SJSA1 (cell line): ENCODE measurements at regions not wholly inside any gene's neighbourhood (a gene's known extent, or its start where the extent isn't known, plus 50 kb on each side); places are given as distances from the start of the nearest gene placed in this dataset.
"Not testable (repeated sequence)": the region's sequence is repeated elsewhere in the genome, so short reads cannot be mapped to it uniquely, and the experiment has no call there.

Experiments used
- DNase-seq, 2 experiments: peaks; one replicate each; pipeline ENCODE4 v3.0.0-alpha.2; 2015 to 2020; ENCODE audit warnings: low spot score in 2 of 2, low read depth in 1 of 2
- H3K27ac ChIP-seq: fragments of 250-450 bp; sonication (Bioruptor Pico); 2 replicates; pipeline ENCODE4 v1.5.1; 2020; ENCODE audit warnings: mild to moderate bottlenecking, moderate library complexity
- H3K27me3 ChIP-seq: fragments of 250-450 bp; sonication (Bioruptor Pico); replicated peaks from 2 replicates; pipeline ENCODE4 v1.5.1; 2020; ENCODE audit warnings: mild to moderate bottlenecking, moderate library complexity
- H3K36me3 ChIP-seq: fragments of 250-450 bp; sonication (Bioruptor Pico); 2 replicates; pipeline ENCODE4 v1.5.1; 2020; ENCODE audit warnings: mild to moderate bottlenecking
- H3K4me1 ChIP-seq: fragments of 250-450 bp; sonication (Bioruptor Pico); replicated peaks from 2 replicates; pipeline ENCODE4 v1.6.1; 2021; ENCODE audit warnings: mild to moderate bottlenecking
- H3K4me3 ChIP-seq: fragments of 250-450 bp; sonication (Bioruptor Pico); 2 replicates; pipeline ENCODE4 v1.5.1; 2020; ENCODE audit warnings: mild to moderate bottlenecking
- H3K9me3 ChIP-seq: fragments of 250-450 bp; sonication (Bioruptor Pico); replicated peaks from 2 replicates; pipeline ENCODE4 v1.5.1; 2020; ENCODE audit warnings: mild to moderate bottlenecking

DNA sequence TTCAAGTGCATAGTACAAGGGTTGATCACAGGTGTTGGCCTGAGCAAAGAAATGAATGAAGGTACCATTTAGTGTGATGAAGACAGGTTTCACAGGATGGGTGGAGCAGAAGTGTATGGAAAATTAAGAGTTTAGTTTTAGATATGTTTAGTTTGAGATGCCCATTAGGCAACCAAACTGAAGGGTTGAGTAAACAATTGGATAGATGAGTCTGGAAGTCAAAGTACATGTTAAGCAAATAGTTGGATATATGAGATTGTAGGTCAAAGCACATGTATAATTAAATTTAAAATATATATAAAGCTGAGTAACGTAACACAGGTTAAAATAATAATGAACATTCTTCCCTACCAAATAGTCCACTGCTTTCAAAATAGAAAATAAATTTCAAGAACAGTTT lies 237.1 kb upstream of the PCSK5 start:
- Histone ChIP-seq H3K27me3 (no peaks in the 10 kb centered on the region), H3K9me3 (no peaks in the 10 kb centered on the region)

GRCh38 chr9:75653750-75654149 lies 236.7 kb upstream of the PCSK5 start:
- no peaks in the 10 kb centered on the region for H3K9me3 ChIP-seq
- H3K27ac ChIP-seq = no peak overlapping the region
- no peaks in the 10 kb centered on the region for H3K27me3 ChIP-seq
- H3K36me3 ChIP-seq = no peaks in the 10 kb centered on the region
- H3K4me1 ChIP-seq = peaks cover 1% of the 10 kb centered on the region; the same call in 1 of the 2 replicates
- H3K4me3 ChIP-seq = no peak overlapping the region
- no peak for DNase-seq

More for the DNA sequence above, 237.1 kb upstream of the PCSK5 start:
- H3K36me3 ChIP-seq = no peaks in the 10 kb centered on the region
- H3K4me3 ChIP-seq = no peak overlapping the region
- H3K27ac ChIP-seq = no peak overlapping the region
- no peaks in the 10 kb centered on the region for H3K4me1 ChIP-seq
- no peak for DNase-seq

DNA sequence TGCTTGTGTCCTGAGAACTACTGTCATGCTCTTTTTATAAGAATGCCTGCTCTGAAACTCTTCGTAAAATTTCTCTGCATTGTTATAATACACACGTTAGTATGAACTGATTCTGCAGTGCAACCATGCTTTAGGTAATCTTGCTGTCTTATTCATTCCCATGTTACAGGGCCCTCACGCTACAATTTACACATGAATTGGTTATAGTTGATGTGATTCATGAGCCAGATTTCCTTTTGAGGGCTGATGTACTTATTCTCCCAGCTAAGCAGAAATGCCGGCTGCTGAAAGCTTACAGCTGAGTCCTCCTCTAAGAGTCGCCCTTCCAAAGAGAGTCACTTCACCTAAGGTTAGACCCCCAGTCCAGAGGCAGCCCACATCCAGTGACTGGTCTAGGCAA lies 233.5 kb upstream of the PCSK5 start:
- Histone ChIP-seq H3K4me3 (no peak overlapping the region), H3K27me3 (no peaks in the 10 kb centered on the region), H3K36me3 (no peaks in the 10 kb centered on the region), H3K27ac (no peak overlapping the region), H3K4me1 (peaks cover 5% of the 10 kb centered on the region; the same call in 1 of the 2 replicates), H3K9me3 (no peaks in the 10 kb centered on the region)
- DNase-seq = no peak

GRCh38 chr9:75658301-75658905 lies 232.1 kb upstream of the PCSK5 start:
- H3K4me1 ChIP-seq = peaks cover 5% of the 10 kb centered on the region; the same call in 1 of the 2 replicates
- no peaks in the 10 kb centered on the region for H3K9me3 ChIP-seq
- H3K27me3 ChIP-seq = no peaks in the 10 kb centered on the region
- H3K36me3 ChIP-seq = no peaks in the 10 kb centered on the region
- peak overlapping the region; percentile 58 for H3K27ac ChIP-seq
- DNase-seq = peak; percentile 42 to 66
- no peak overlapping the region for H3K4me3 ChIP-seq

DNA sequence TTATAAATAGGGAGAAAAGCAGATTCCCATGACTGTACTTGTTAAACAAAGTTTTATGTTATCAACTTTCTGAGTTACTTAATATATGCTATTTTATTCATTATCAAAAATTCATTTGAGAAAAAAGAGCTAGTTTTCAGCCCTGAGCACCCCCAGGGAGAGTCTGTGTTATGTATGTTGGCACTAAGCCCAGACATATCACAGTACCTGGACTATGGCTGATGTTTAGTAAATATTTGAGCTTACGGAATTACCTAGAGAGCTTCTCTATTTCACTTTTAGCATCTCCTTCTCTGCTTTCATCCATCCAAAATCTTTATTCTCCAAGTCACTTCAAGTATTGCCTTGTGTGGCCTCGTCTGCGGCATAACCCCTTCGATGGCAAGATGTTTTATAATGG lies 225.9 kb upstream of the PCSK5 start:
- Histone ChIP-seq H3K27ac (no peak overlapping the region), H3K4me3 (no peak overlapping the region), H3K36me3 (no peaks in the 10 kb centered on the region), H3K9me3 (no peaks in the 10 kb centered on the region), H3K27me3 (no peaks in the 10 kb centered on the region), H3K4me1 (no peaks in the 10 kb centered on the region)
- DNase-seq = no peak

GRCh38 chr9:75666856-75667554 lies 223.5 kb upstream of the PCSK5 start:
- H3K4me1 ChIP-seq = no peaks in the 10 kb centered on the region
- no peak for DNase-seq
- H3K4me3 ChIP-seq = no peak overlapping the region
- no peaks in the 10 kb centered on the region for H3K27me3 ChIP-seq
- no peaks in the 10 kb centered on the region for H3K9me3 ChIP-seq
- H3K36me3 ChIP-seq = no peaks in the 10 kb centered on the region
- H3K27ac ChIP-seq = no peak overlapping the region

- no peak for DNase-seq
- Histone ChIP-seq H3K4me3 (no peak overlapping the region), H3K36me3 (no peaks in the 10 kb centered on the region), H3K27me3 (no peaks in the 10 kb centered on the region), H3K27ac (no peak overlapping the region), H3K9me3 (no peaks in the 10 kb centered on the region), H3K4me1 (no peaks in the 10 kb centered on the region)
Measured at GRCh38 chr9:75669721-75670120, 220.8 kb upstream of the PCSK5 start.

GRCh38 chr9:75671354-75671753 lies 219.1 kb upstream of the PCSK5 start:
- no peaks in the 10 kb centered on the region for H3K4me1 ChIP-seq
- no peaks in the 10 kb centered on the region for H3K9me3 ChIP-seq
- no peak for DNase-seq
- H3K36me3 ChIP-seq = no peaks in the 10 kb centered on the region
- H3K27ac ChIP-seq = no peak overlapping the region
- H3K4me3 ChIP-seq = no peak overlapping the region
- no peaks in the 10 kb centered on the region for H3K27me3 ChIP-seq

DNA sequence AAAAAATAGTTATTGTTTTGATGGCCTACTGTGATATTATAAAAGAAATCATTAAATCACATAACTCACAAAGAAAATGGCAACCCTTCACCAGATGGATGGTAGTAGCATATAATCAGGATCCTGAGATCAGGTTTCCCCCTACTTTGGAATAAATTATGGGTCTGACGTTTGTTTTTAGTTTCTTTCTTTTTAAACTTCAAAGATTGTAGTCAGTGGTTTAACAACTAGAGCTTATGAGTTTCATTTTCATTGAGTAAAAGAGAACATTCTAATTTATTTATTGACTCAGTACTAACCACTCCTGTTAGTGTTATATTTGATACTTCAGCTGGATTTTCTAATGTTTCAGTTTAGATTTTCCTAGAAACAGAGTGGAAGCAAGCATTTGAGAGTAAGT lies 218.0 kb upstream of the PCSK5 start:
- H3K36me3 ChIP-seq = no peaks in the 10 kb centered on the region
- H3K27me3 ChIP-seq = no peaks in the 10 kb centered on the region
- H3K27ac ChIP-seq = no peak overlapping the region
- H3K4me3 ChIP-seq = no peak overlapping the region
- no peak for DNase-seq
- no peaks in the 10 kb centered on the region for H3K9me3 ChIP-seq
- H3K4me1 ChIP-seq = no peaks in the 10 kb centered on the region

DNA sequence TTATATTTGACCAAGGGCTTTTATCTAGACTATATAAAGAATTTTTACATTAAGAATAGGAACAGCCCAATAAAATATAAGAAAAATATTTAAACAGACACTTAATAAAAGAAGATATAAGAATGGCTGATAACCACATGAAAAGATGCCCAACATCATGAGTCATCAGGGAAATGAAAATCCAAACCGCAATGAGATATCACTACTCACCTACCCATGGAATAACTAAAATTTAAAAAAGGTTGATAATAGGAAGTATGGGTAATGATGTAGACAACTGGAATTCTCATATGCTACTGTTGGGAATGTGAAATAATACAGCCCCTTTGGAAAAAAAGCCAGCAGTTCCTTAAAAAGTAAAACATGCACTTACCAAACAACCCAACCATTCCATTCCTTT lies 206.9 kb upstream of the PCSK5 start:
- no peak for DNase-seq
- no peak overlapping the region for H3K4me3 ChIP-seq
- H3K27me3 ChIP-seq = no peaks in the 10 kb centered on the region
- no peak overlapping the region for H3K27ac ChIP-seq
- no peaks in the 10 kb centered on the region for H3K36me3 ChIP-seq
- no peaks in the 10 kb centered on the region for H3K9me3 ChIP-seq
- H3K4me1 ChIP-seq = no peaks in the 10 kb centered on the region

- H3K9me3 ChIP-seq = no peaks in the 10 kb centered on the region
- no peak for DNase-seq
- no peaks in the 10 kb centered on the region for H3K36me3 ChIP-seq
- H3K4me3 ChIP-seq = no peak overlapping the region
- H3K27me3 ChIP-seq = no peaks in the 10 kb centered on the region
- no peak overlapping the region for H3K27ac ChIP-seq
- H3K4me1 ChIP-seq = no peaks in the 10 kb centered on the region
Measured at GRCh38 chr9:75685062-75685461, 205.4 kb upstream of the PCSK5 start.

GRCh38 chr9:75687359-75687953 lies 203.0 kb upstream of the PCSK5 start:
- no peaks in the 10 kb centered on the region for H3K27me3 ChIP-seq
- H3K36me3 ChIP-seq = no peaks in the 10 kb centered on the region
- DNase-seq = no peak
- H3K4me1 ChIP-seq = no peaks in the 10 kb centered on the region
- no peak overlapping the region for H3K27ac ChIP-seq
- H3K4me3 ChIP-seq = no peak overlapping the region
- H3K9me3 ChIP-seq = no peaks in the 10 kb centered on the region

DNA sequence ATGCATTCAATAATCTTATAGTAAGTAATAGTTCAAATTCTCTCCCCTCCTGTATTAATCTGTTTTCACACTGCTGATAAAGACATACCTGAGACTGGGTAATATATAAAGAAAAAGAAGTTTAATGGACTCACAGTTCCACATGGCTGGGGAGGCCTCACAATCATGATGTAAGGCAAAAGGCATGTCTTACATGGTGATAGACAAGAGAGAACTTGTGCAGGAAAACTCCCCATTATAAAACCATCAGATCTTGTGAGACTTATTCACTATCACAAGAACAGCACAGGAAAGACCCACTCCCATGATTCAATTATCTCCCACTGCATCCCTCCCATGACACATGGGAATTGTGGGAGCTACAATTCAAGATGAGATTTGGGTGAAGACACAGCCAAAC lies 199.9 kb upstream of the PCSK5 start:
- not testable (repeated sequence) for H3K27ac ChIP-seq, H3K36me3 ChIP-seq, H3K27me3 ChIP-seq, H3K9me3 ChIP-seq, H3K4me1 ChIP-seq, H3K4me3 ChIP-seq, DNase-seq

- no peaks in the 10 kb centered on the region for H3K27me3 ChIP-seq
Measured at GRCh38 chr9:75691408-75691807, 199.1 kb upstream of the PCSK5 start.

More at GRCh38 chr9:75691408-75691807, 199.1 kb upstream of the PCSK5 start:
- H3K4me1 ChIP-seq = no peaks in the 10 kb centered on the region
- no peak overlapping the region for H3K27ac ChIP-seq
- H3K4me3 ChIP-seq = no peak overlapping the region
- H3K36me3 ChIP-seq = no peaks in the 10 kb centered on the region
- no peaks in the 10 kb centered on the region for H3K9me3 ChIP-seq
- DNase-seq = no peak
